GM19455 (cell line): ENCODE measurements at regions not wholly inside any gene's neighbourhood (a gene's known extent, or its start where the extent isn't known, plus 50 kb on each side); places are given as distances from the start of the nearest gene placed in this dataset.

Source experiments
- ATAC-seq: cut with Tn5 transposase; IDR thresholded peaks from one replicate; pipeline ENCODE4 v1.9.1; 2021; ENCODE audit not compliant: unreplicated experiment

- ATAC-seq, result no peak
Observed at GRCh38 chr18:44520981-44521667, 159.6 kb upstream of the SETBP1 start.

- no peak for ATAC-seq
Observed at GRCh38 chr18:44521668-44522022, 159.0 kb upstream of the SETBP1 start.

- no peak for ATAC-seq
Observed at GRCh38 chr18:44526705-44527415, 153.8 kb upstream of the SETBP1 start.

GRCh38 chr18:44533071-44533470 is 147.6 kb upstream of the SETBP1 start:
- no peak for ATAC-seq

- ATAC-seq, result no peak
Observed at GRCh38 chr18:44536046-44536445, 144.6 kb upstream of the SETBP1 start.

GRCh38 chr18:44536619-44537018 is 144.1 kb upstream of the SETBP1 start:
- no peak for ATAC-seq

GRCh38 chr18:44537526-44537925 is 143.2 kb upstream of the SETBP1 start:
- no peak for ATAC-seq

GRCh38 chr18:44539926-44540325 is 140.8 kb upstream of the SETBP1 start:
- ATAC-seq, result no peak

GRCh38 chr18:44541159-44541558 is 139.5 kb upstream of the SETBP1 start:
- no peak for ATAC-seq

GRCh38 chr18:44541781-44542180 is 138.9 kb upstream of the SETBP1 start:
- no peak for ATAC-seq

- no peak for ATAC-seq
Observed at GRCh38 chr18:44543387-44543786, 137.3 kb upstream of the SETBP1 start.

GRCh38 chr18:44545359-44545985 is 135.2 kb upstream of the SETBP1 start:
- ATAC-seq, result no peak

- no peak for ATAC-seq
Observed at GRCh38 chr18:44546954-44547353, 133.7 kb upstream of the SETBP1 start.

- ATAC-seq, result no peak
Observed at GRCh38 chr18:44548291-44549221, 132.1 kb upstream of the SETBP1 start.

- no peak for ATAC-seq
Observed at GRCh38 chr18:44552706-44553105, 128.0 kb upstream of the SETBP1 start.

- ATAC-seq, result no peak
Observed at GRCh38 chr18:44556296-44556695, 124.4 kb upstream of the SETBP1 start.

GRCh38 chr18:44557616-44558151 is 123.0 kb upstream of the SETBP1 start:
- no peak for ATAC-seq

- ATAC-seq, result no peak
Observed at GRCh38 chr18:44558767-44559166, 121.9 kb upstream of the SETBP1 start.

- no peak for ATAC-seq
Observed at GRCh38 chr18:44562986-44563385, 117.7 kb upstream of the SETBP1 start.

- ATAC-seq, result no peak
Observed at GRCh38 chr18:44564922-44565321, 115.8 kb upstream of the SETBP1 start.

GRCh38 chr18:44568342-44568741 is 112.3 kb upstream of the SETBP1 start:
- no peak for ATAC-seq
